ENCODE measurements at regions not wholly inside any gene's neighbourhood (a gene's known extent, or its start where the extent isn't known, plus 50 kb on each side); places are given as distances from the start of the nearest gene placed in this dataset.

- H3K27me3 ChIP-seq (ENCODE audit: insufficient read depth, low read length, poor library complexity): no peaks in the 10 kb centered on the region
- no peaks in the 10 kb centered on the region for H3K79me2 ChIP-seq (ENCODE audit: insufficient read depth, low read length)
- ATAC-seq (ENCODE audit: insufficient read depth, low read depth) (no peak), DNase-seq (no peak)
- no peaks in the 10 kb centered on the region for H4K20me1 ChIP-seq (ENCODE audit: insufficient read depth, low read length)
- no peaks in the 10 kb centered on the region for H3K36me3 ChIP-seq (ENCODE audit: insufficient read depth, low read length)
- no peak overlapping the region for H3K4me2 ChIP-seq (ENCODE audit: insufficient read depth, low read length)
- TF ChIP-seq CTCF (IDR thresholded peaks at IDR 0.05; ENCODE audit: borderline replicate concordance, extremely low read depth, low read length, poor library complexity, severe bottlenecking): no peak
- no peak for TF ChIP-seq EZH2 (IDR thresholded peaks at IDR 0.05; ENCODE audit: borderline replicate concordance, low read depth, low read length, severe bottlenecking)
- no peak overlapping the region for H2AFZ ChIP-seq (ENCODE audit: low read depth, low read length)
- no peak overlapping the region for H3K9ac ChIP-seq (ENCODE audit: low read depth, low read length)
- H3K27ac ChIP-seq (ENCODE audit: low read length): no peak overlapping the region
- H3K4me1 ChIP-seq (ENCODE audit: insufficient read depth, low read length): no peaks in the 10 kb centered on the region
- H3K4me3 ChIP-seq (ENCODE audit: low read depth in 1 of 2, low read length in 2 of 2): no peak overlapping the region
- no peaks in the 10 kb centered on the region for H3K9me3 ChIP-seq (ENCODE audit: insufficient read depth, low read length, severe bottlenecking)
These were observed 516.7 kb downstream of the KCNT2 start for GRCh38 chr1:196091397-196092135.

- DNase-seq (no peak), ATAC-seq (ENCODE audit: insufficient read depth, low read depth) (no peak)
- no peak overlapping the region for H3K9ac ChIP-seq (ENCODE audit: low read depth, low read length)
- no peak overlapping the region for H3K27ac ChIP-seq (ENCODE audit: low read length)
- no peak overlapping the region for H2AFZ ChIP-seq (ENCODE audit: low read depth, low read length)
- no peaks in the 10 kb centered on the region for H3K4me1 ChIP-seq (ENCODE audit: insufficient read depth, low read length)
- no peaks in the 10 kb centered on the region for H3K9me3 ChIP-seq (ENCODE audit: insufficient read depth, low read length, severe bottlenecking)
- no peaks in the 10 kb centered on the region for H3K36me3 ChIP-seq (ENCODE audit: insufficient read depth, low read length)
- H3K4me3 ChIP-seq (ENCODE audit: low read depth in 1 of 2, low read length in 2 of 2): no peak overlapping the region
- H3K27me3 ChIP-seq (ENCODE audit: insufficient read depth, low read length, poor library complexity): no peaks in the 10 kb centered on the region
- TF ChIP-seq CTCF (IDR thresholded peaks at IDR 0.05; ENCODE audit: borderline replicate concordance, extremely low read depth, low read length, poor library complexity, severe bottlenecking) (no peak), EZH2 (IDR thresholded peaks at IDR 0.05; ENCODE audit: borderline replicate concordance, low read depth, low read length, severe bottlenecking) (no peak)
- no peak overlapping the region for H3K4me2 ChIP-seq (ENCODE audit: insufficient read depth, low read length)
- no peaks in the 10 kb centered on the region for H3K79me2 ChIP-seq (ENCODE audit: insufficient read depth, low read length)
- H4K20me1 ChIP-seq (ENCODE audit: insufficient read depth, low read length): no peaks in the 10 kb centered on the region
These were observed 518.0 kb downstream of the KCNT2 start for GRCh38 chr1:196090226-196090625.

- ATAC-seq (ENCODE audit: insufficient read depth, low read depth): no peak
These were observed 519.7 kb downstream of the KCNT2 start for GRCh38 chr1:196088541-196088940.

More at GRCh38 chr1:196088541-196088940, 519.7 kb downstream of the KCNT2 start:
- TF ChIP-seq EZH2 (IDR thresholded peaks at IDR 0.05; ENCODE audit: borderline replicate concordance, low read depth, low read length, severe bottlenecking) (no peak), CTCF (IDR thresholded peaks at IDR 0.05; ENCODE audit: borderline replicate concordance, extremely low read depth, low read length, poor library complexity, severe bottlenecking) (no peak)
- Histone ChIP-seq H3K9me3 (ENCODE audit: insufficient read depth, low read length, severe bottlenecking) (no peaks in the 10 kb centered on the region), H3K4me2 (ENCODE audit: insufficient read depth, low read length) (no peak overlapping the region), H3K79me2 (ENCODE audit: insufficient read depth, low read length) (no peaks in the 10 kb centered on the region), H3K9ac (ENCODE audit: low read depth, low read length) (no peak overlapping the region), H3K36me3 (ENCODE audit: insufficient read depth, low read length) (no peaks in the 10 kb centered on the region), H3K4me3 (ENCODE audit: low read depth in 1 of 2, low read length in 2 of 2) (no peak overlapping the region), H3K27me3 (ENCODE audit: insufficient read depth, low read length, poor library complexity) (no peaks in the 10 kb centered on the region), H3K4me1 (ENCODE audit: insufficient read depth, low read length) (no peaks in the 10 kb centered on the region), H4K20me1 (ENCODE audit: insufficient read depth, low read length) (no peaks in the 10 kb centered on the region), H3K27ac (ENCODE audit: low read length) (no peak overlapping the region), H2AFZ (ENCODE audit: low read depth, low read length) (no peak overlapping the region)
- no peak for DNase-seq
